ENCODE measurements at regions not wholly inside any gene's neighbourhood (a gene's known extent, or its start where the extent isn't known, plus 50 kb on each side); places are given as distances from the start of the nearest gene placed in this dataset.

DNA sequence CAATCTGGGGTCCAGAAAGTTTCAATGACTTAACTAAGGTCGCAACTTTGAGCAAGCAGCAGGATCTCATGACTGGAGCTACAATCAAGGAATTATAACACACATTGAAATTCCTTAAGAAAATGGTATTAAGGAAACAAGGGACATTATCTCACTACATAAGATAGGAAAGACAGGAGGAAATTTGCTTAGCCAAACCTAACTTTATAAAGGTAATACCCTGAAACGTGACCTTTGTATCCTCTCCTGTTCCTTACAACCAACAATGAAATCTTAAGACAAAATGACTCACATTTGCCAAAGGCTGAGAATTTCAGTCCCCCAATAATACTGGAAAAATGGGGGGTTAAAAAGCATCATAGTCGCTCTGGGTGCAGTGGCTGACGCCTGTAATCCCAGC lies 218.9 kb upstream of the LYZL1 start:
- Mint-ChIP-seq H3K9me3 (no peaks in the 10 kb centered on the region), H3K4me1 (ENCODE audit: low read depth) (no peaks in the 10 kb centered on the region; the same call in 1 of the 2 replicates), H3K36me3 (ENCODE audit: low read depth) (no peaks in the 10 kb centered on the region), H3K4me3 (no peak overlapping the region), H3K27ac (no peak overlapping the region), H3K27me3 (ENCODE audit: insufficient read depth) (peaks cover 36% of the 10 kb centered on the region)
- TF ChIP-seq, protein P1, sequence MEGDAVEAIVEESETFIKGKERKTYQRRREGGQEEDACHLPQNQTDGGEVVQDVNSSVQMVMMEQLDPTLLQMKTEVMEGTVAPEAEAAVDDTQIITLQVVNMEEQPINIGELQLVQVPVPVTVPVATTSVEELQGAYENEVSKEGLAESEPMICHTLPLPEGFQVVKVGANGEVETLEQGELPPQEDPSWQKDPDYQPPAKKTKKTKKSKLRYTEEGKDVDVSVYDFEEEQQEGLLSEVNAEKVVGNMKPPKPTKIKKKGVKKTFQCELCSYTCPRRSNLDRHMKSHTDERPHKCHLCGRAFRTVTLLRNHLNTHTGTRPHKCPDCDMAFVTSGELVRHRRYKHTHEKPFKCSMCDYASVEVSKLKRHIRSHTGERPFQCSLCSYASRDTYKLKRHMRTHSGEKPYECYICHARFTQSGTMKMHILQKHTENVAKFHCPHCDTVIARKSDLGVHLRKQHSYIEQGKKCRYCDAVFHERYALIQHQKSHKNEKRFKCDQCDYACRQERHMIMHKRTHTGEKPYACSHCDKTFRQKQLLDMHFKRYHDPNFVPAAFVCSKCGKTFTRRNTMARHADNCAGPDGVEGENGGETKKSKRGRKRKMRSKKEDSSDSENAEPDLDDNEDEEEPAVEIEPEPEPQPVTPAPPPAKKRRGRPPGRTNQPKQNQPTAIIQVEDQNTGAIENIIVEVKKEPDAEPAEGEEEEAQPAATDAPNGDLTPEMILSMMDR (IDR thresholded peaks at IDR 0.05): no peak
- DNase-seq: no peak

DNA sequence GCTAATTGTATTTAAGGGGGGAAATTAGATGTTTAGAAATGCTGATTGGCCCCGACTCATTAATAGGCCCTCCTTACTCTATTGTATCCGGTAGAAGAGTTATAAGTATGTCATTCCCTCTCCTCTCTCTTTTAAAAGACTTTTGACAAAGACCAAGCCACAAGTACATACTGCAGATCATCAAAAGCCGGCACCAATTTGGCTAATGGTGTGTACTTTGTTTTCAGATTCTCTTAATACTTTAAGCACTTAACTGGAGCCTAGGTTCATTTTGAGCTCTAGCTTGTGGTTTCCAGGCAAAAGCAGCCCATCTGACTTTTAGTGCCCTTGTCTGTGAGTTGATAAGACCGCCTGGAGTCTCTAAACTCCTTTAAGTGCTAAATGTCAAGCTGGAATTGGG lies 210.0 kb upstream of the LYZL1 start:
- Mint-ChIP-seq H3K4me1 (ENCODE audit: low read depth) (no peaks in the 10 kb centered on the region), H3K27ac (no peak overlapping the region), H3K9me3 (peaks cover 8% of the 10 kb centered on the region; the same call in 1 of the 2 replicates), H3K27me3 (ENCODE audit: insufficient read depth) (peaks cover 5% of the 10 kb centered on the region), H3K36me3 (ENCODE audit: low read depth) (no peaks in the 10 kb centered on the region), H3K4me3 (no peak overlapping the region)
- TF ChIP-seq, protein P1 (IDR thresholded peaks at IDR 0.05): no peak
- DNase-seq: no peak

DNA sequence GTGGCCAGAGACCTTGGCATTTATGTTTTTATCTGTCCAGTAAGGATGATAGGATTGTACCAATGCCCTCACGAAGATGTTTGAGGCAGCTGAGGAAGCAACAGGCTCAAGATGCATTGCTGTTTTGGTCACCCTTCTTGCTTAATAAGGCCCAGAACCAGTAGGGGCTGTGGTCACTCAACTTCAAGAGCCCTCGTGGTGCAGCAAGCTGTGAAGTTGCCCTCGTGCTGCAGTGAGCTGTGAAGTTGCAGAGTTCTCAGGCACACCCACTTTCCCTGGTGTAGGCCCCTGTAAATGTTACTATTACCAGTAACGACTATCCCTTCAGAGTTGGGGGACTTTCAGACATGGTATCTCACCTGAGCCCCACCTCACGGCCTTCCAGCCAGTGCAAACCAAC lies 207.6 kb upstream of the LYZL1 start:
- peaks cover 3% of the 10 kb centered on the region for H3K27me3 Mint-ChIP-seq (ENCODE audit: insufficient read depth)
- H3K9me3 Mint-ChIP-seq: peaks cover 8% of the 10 kb centered on the region; the same call in 1 of the 2 replicates
- H3K36me3 Mint-ChIP-seq (ENCODE audit: low read depth): no peaks in the 10 kb centered on the region
- no peak for DNase-seq
- H3K27ac Mint-ChIP-seq: no peak overlapping the region
- H3K4me3 Mint-ChIP-seq: no peak overlapping the region
- H3K4me1 Mint-ChIP-seq (ENCODE audit: low read depth): no peaks in the 10 kb centered on the region
- TF ChIP-seq, protein P1 (IDR thresholded peaks at IDR 0.05): no peak

DNA sequence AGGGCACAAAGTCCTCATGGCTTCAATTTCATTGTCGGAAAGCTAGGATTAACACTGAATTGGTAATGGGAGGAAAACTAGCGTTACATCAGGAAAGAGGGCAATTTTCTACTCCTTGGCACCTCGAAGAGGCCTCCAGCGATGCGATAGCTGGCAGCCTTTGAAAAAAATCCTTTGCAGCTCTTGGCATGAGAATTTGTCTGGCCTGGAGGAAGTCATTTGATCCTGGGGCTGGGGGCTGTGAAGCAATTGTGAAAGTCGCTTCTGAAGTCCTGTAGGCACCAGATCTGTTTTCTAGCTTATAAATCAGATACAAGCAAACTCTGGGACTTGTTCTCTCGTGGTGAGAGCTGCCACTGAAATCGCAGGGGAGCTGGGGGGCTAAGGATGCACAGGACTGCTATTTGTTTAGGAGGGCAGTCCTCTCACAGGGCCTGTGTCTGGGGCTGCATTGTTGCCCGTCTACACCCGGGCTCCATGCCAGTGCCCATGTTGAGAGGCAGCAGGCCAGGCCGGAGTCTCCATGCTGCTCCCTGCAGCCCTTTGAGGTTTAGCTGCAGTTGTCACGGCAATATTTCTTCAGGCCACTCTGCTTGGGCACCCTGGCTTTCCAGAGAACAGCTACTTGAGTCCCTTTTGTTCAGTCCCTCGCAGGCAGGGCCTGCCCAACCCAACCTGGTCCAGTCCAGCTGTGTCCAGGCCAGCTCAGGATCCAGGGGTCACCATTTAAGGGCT lies 206.8 kb upstream of the LYZL1 start:
- Mint-ChIP-seq H3K4me3 (no peak overlapping the region), H3K27ac (no peak overlapping the region), H3K36me3 (ENCODE audit: low read depth) (no peaks in the 10 kb centered on the region), H3K4me1 (ENCODE audit: low read depth) (no peaks in the 10 kb centered on the region), H3K9me3 (peaks cover 8% of the 10 kb centered on the region; the same call in 1 of the 2 replicates), H3K27me3 (ENCODE audit: insufficient read depth) (peaks cover 3% of the 10 kb centered on the region)
- DNase-seq: no peak
- TF ChIP-seq, protein P1 (IDR thresholded peaks at IDR 0.05): no peak

DNA sequence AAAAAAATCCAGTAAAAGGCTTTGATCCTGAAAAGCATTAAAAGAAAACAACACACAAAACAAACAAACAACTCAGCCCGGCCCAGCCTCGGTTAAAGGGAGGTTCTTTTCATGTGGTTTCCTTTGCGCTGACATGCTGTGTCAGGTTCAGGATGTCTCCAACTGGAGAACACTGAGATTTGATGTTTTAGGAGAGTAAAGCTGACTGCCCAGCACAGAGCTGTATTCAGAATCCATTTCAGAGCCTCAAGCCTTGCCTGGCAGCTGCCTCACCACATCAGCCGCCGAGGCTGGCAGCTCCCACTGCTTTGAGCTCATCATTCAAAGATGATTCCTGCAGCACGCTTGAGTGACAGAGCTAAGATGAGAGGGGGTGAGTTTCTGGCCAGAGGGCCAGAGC lies 205.8 kb upstream of the LYZL1 start:
- no peak for DNase-seq
- Mint-ChIP-seq H3K4me1 (ENCODE audit: low read depth) (no peaks in the 10 kb centered on the region), H3K9me3 (peaks cover 8% of the 10 kb centered on the region; the same call in 1 of the 2 replicates), H3K36me3 (ENCODE audit: low read depth) (no peaks in the 10 kb centered on the region), H3K27me3 (ENCODE audit: insufficient read depth) (peaks cover 6% of the 10 kb centered on the region), H3K4me3 (no peak overlapping the region), H3K27ac (no peak overlapping the region)
- TF ChIP-seq, protein P1 (IDR thresholded peaks at IDR 0.05): no peak

Data from HFFc6 (cell line).